ENCODE measurements at regions not wholly inside any gene's neighbourhood (a gene's known extent, or its start where the extent isn't known, plus 50 kb on each side); places are given as distances from the start of the nearest gene placed in this dataset.

GRCh38 chr20:19120011-19120410 lies 92.4 kb upstream of the SLC24A3 start:
- TF ChIP-seq, protein P1, sequence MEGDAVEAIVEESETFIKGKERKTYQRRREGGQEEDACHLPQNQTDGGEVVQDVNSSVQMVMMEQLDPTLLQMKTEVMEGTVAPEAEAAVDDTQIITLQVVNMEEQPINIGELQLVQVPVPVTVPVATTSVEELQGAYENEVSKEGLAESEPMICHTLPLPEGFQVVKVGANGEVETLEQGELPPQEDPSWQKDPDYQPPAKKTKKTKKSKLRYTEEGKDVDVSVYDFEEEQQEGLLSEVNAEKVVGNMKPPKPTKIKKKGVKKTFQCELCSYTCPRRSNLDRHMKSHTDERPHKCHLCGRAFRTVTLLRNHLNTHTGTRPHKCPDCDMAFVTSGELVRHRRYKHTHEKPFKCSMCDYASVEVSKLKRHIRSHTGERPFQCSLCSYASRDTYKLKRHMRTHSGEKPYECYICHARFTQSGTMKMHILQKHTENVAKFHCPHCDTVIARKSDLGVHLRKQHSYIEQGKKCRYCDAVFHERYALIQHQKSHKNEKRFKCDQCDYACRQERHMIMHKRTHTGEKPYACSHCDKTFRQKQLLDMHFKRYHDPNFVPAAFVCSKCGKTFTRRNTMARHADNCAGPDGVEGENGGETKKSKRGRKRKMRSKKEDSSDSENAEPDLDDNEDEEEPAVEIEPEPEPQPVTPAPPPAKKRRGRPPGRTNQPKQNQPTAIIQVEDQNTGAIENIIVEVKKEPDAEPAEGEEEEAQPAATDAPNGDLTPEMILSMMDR (IDR thresholded peaks at IDR 0.05; ENCODE audit: unreplicated experiment in 3 of 3) = no peak
- H3K4me1 Mint-ChIP-seq = no peaks in the 10 kb centered on the region
- H3K36me3 Mint-ChIP-seq (ENCODE audit: low read depth) = no peaks in the 10 kb centered on the region
- H3K4me3 Mint-ChIP-seq = no peak overlapping the region
- H3K27ac Mint-ChIP-seq = no peak overlapping the region
- no peaks in the 10 kb centered on the region for H3K9me3 Mint-ChIP-seq
- peaks cover 3% of the 10 kb centered on the region for H3K27me3 Mint-ChIP-seq (ENCODE audit: low read depth)

GRCh38 chr20:19120569-19120968 lies 91.9 kb upstream of the SLC24A3 start:
- Mint-ChIP-seq H3K9me3 (no peaks in the 10 kb centered on the region), H3K36me3 (ENCODE audit: low read depth) (no peaks in the 10 kb centered on the region), H3K27ac (no peak overlapping the region), H3K4me3 (no peak overlapping the region), H3K27me3 (ENCODE audit: low read depth) (peaks cover 3% of the 10 kb centered on the region), H3K4me1 (no peaks in the 10 kb centered on the region)
- TF ChIP-seq, protein P1 (IDR thresholded peaks at IDR 0.05; ENCODE audit: unreplicated experiment in 3 of 3) = no peak

- TF ChIP-seq, protein P1 (IDR thresholded peaks at IDR 0.05; ENCODE audit: unreplicated experiment in 3 of 3) = no peak
Measured at GRCh38 chr20:19121463-19121862, 91.0 kb upstream of the SLC24A3 start.

DNA sequence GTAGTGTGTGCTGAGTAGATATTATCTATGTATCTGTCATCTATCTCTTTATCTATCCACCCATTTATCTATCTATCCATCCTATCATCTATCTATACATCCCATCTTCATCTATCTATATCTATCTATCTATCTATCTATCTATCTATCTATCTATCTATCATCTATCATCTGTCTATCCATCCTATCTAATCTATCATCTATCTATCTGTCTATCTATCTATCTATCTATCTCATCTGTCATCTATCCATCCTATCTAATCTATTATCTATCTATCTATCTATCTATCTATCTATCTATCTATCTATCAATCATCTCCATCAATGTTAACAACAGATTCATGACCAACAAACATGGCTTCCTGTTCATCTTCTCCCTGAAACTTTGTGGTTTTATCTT lies 90.5 kb upstream of the SLC24A3 start:
- H3K4me1 Mint-ChIP-seq = no peaks in the 10 kb centered on the region
- TF ChIP-seq, protein P1 (IDR thresholded peaks at IDR 0.05; ENCODE audit: unreplicated experiment in 3 of 3) = no peak
- no peaks in the 10 kb centered on the region for H3K36me3 Mint-ChIP-seq (ENCODE audit: low read depth)
- H3K27ac Mint-ChIP-seq = no peak overlapping the region
- H3K27me3 Mint-ChIP-seq (ENCODE audit: low read depth) = peaks cover 3% of the 10 kb centered on the region
- H3K9me3 Mint-ChIP-seq = no peaks in the 10 kb centered on the region
- no peak overlapping the region for H3K4me3 Mint-ChIP-seq

More at GRCh38 chr20:19121463-19121862, 91.0 kb upstream of the SLC24A3 start:
- Mint-ChIP-seq H3K9me3 (no peaks in the 10 kb centered on the region), H3K27ac (no peak overlapping the region), H3K4me1 (no peaks in the 10 kb centered on the region), H3K36me3 (ENCODE audit: low read depth) (no peaks in the 10 kb centered on the region), H3K27me3 (ENCODE audit: low read depth) (peaks cover 3% of the 10 kb centered on the region), H3K4me3 (no peak overlapping the region)

DNA sequence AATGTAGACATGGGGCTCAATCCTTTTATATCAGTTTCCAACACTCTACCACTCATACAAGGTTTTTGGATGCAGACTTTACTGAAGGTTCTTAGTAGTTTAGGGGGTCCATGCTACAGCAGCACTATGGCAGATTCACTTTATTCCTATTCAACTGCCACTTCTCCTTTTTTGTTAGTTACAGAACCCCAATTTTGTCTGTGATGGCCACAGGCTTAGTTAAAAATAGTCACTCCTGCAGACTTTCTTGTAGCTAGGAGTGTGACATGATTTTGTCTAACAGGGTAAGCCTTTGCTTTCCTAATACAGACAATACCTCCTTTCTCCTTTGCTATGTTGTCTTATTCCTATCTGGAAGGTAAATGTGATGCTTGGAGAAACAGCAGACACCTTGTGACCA lies 90.0 kb upstream of the SLC24A3 start:
- TF ChIP-seq, protein P1 (IDR thresholded peaks at IDR 0.05; ENCODE audit: unreplicated experiment in 3 of 3) = no peak
- Mint-ChIP-seq H3K4me1 (no peaks in the 10 kb centered on the region), H3K9me3 (no peaks in the 10 kb centered on the region), H3K27ac (no peak overlapping the region), H3K4me3 (no peak overlapping the region), H3K36me3 (ENCODE audit: low read depth) (no peaks in the 10 kb centered on the region), H3K27me3 (ENCODE audit: low read depth) (peaks cover 3% of the 10 kb centered on the region)

- no peaks in the 10 kb centered on the region for H3K9me3 Mint-ChIP-seq
- H3K36me3 Mint-ChIP-seq (ENCODE audit: low read depth) = no peaks in the 10 kb centered on the region
- H3K27ac Mint-ChIP-seq = no peak overlapping the region
- H3K4me1 Mint-ChIP-seq = no peaks in the 10 kb centered on the region
- peaks cover 7% of the 10 kb centered on the region for H3K27me3 Mint-ChIP-seq (ENCODE audit: low read depth)
- no peak overlapping the region for H3K4me3 Mint-ChIP-seq
- TF ChIP-seq, protein P1 (IDR thresholded peaks at IDR 0.05; ENCODE audit: unreplicated experiment in 3 of 3) = no peak
Measured at GRCh38 chr20:19125508-19125907, 86.9 kb upstream of the SLC24A3 start.
